Epithelial cell of proximal tubule (primary cell): ENCODE measurements at regions not wholly inside any gene's neighbourhood (a gene's known extent, or its start where the extent isn't known, plus 50 kb on each side); places are given as distances from the start of the nearest gene placed in this dataset.

ENCODE experiments used
- DNase-seq: peaks from one replicate; pipeline ENCODE4 v3.0.0-alpha.2; 2011; ENCODE audit warnings: low read depth
- H3K4me3 ChIP-seq: 2 replicates; pipeline ENCODE4 v1.5.1; 2011; ENCODE audit warnings: low read depth, mild to moderate bottlenecking, low read length
- CTCF ChIP-seq: conservative IDR thresholded peaks from 2 replicates; pipeline ENCODE4 v1.5.1; 2012; ENCODE audit warnings: low read depth, mild to moderate bottlenecking, low read length

GRCh38 chr10:121669028-121669374 is 70.8 kb upstream of the FGFR2 start:
- TF ChIP-seq CTCF = no peak
- DNase-seq = no peak

GRCh38 chr10:121668314-121669027 is 70.2 kb upstream of the FGFR2 start:
- no peak for DNase-seq
- TF ChIP-seq CTCF = no peak
- no peak overlapping the region for H3K4me3 ChIP-seq

More at GRCh38 chr10:121669028-121669374, 70.8 kb upstream of the FGFR2 start:
- no peak overlapping the region for H3K4me3 ChIP-seq

- no peak for DNase-seq
- no peak overlapping the region for H3K4me3 ChIP-seq
- no peak for TF ChIP-seq CTCF
Observed at GRCh38 chr10:121667948-121668313, 69.7 kb upstream of the FGFR2 start.

- no peak for TF ChIP-seq CTCF
- no peak for DNase-seq
- H3K4me3 ChIP-seq = no peak overlapping the region
Observed at GRCh38 chr10:121665809-121666208, 67.6 kb upstream of the FGFR2 start.

- no peak for TF ChIP-seq CTCF
- no peak for DNase-seq
- H3K4me3 ChIP-seq = no peak overlapping the region
Observed at GRCh38 chr10:121664671-121665070, 66.4 kb upstream of the FGFR2 start.

GRCh38 chr10:121662945-121663917 is 65.0 kb upstream of the FGFR2 start:
- no peak overlapping the region for H3K4me3 ChIP-seq
- TF ChIP-seq CTCF = peak; percentile 34
- no peak for DNase-seq
